ENCODE measurements at regions not wholly inside any gene's neighbourhood (a gene's known extent, or its start where the extent isn't known, plus 50 kb on each side); places are given as distances from the start of the nearest gene placed in this dataset.

GRCh38 chr11:112522536-112522935 lies 261.9 kb upstream of the PLET1 start:
- TF ChIP-seq SIN3A (IDR thresholded peaks at IDR 0.05; ENCODE audit: borderline replicate concordance, insufficient read depth, low read length) (no peak), TAF1 (IDR thresholded peaks at IDR 0.05; ENCODE audit: borderline replicate concordance, insufficient read depth, low read length) (no peak), REST (IDR thresholded peaks at IDR 0.05; ENCODE audit: insufficient read depth in 1 of 2, low read depth in 2 of 2, low read length in 2 of 2) (no peak), POLR2AphosphoS5 (IDR thresholded peaks at IDR 0.05; ENCODE audit: low read depth, low read length) (no peak), FOXP2 (optimal IDR thresholded peaks at IDR 0.05; ENCODE audit: borderline replicate concordance, extremely low read depth, extremely low read length, insufficient read depth) (no peak)

- TF ChIP-seq POLR2AphosphoS5 (IDR thresholded peaks at IDR 0.05; ENCODE audit: low read depth, low read length) (no peak), FOXP2 (optimal IDR thresholded peaks at IDR 0.05; ENCODE audit: borderline replicate concordance, extremely low read depth, extremely low read length, insufficient read depth) (no peak), SIN3A (IDR thresholded peaks at IDR 0.05; ENCODE audit: borderline replicate concordance, insufficient read depth, low read length) (no peak), REST (IDR thresholded peaks at IDR 0.05; ENCODE audit: insufficient read depth in 1 of 2, low read depth in 2 of 2, low read length in 2 of 2) (no peak), TAF1 (IDR thresholded peaks at IDR 0.05; ENCODE audit: borderline replicate concordance, insufficient read depth, low read length) (no peak)
Measured at GRCh38 chr11:112523031-112523430, 262.4 kb upstream of the PLET1 start.

- TF ChIP-seq TAF1 (IDR thresholded peaks at IDR 0.05; ENCODE audit: borderline replicate concordance, insufficient read depth, low read length) (no peak), REST (IDR thresholded peaks at IDR 0.05; ENCODE audit: insufficient read depth in 1 of 2, low read depth in 2 of 2, low read length in 2 of 2) (no peak), FOXP2 (optimal IDR thresholded peaks at IDR 0.05; ENCODE audit: borderline replicate concordance, extremely low read depth, extremely low read length, insufficient read depth) (no peak), POLR2AphosphoS5 (IDR thresholded peaks at IDR 0.05; ENCODE audit: low read depth, low read length) (no peak), SIN3A (IDR thresholded peaks at IDR 0.05; ENCODE audit: borderline replicate concordance, insufficient read depth, low read length) (no peak)
Measured at GRCh38 chr11:112523477-112523876, 262.8 kb upstream of the PLET1 start.

- TF ChIP-seq FOXP2 (optimal IDR thresholded peaks at IDR 0.05; ENCODE audit: borderline replicate concordance, extremely low read depth, extremely low read length, insufficient read depth) = no peak
- no peak for TF ChIP-seq POLR2AphosphoS5 (IDR thresholded peaks at IDR 0.05; ENCODE audit: low read depth, low read length)
- no peak for TF ChIP-seq SIN3A (IDR thresholded peaks at IDR 0.05; ENCODE audit: borderline replicate concordance, insufficient read depth, low read length)
- no peak for TF ChIP-seq REST (IDR thresholded peaks at IDR 0.05; ENCODE audit: insufficient read depth in 1 of 2, low read depth in 2 of 2, low read length in 2 of 2)
- no peak for TF ChIP-seq TAF1 (IDR thresholded peaks at IDR 0.05; ENCODE audit: borderline replicate concordance, insufficient read depth, low read length)
Measured at GRCh38 chr11:112523951-112524350, 263.3 kb upstream of the PLET1 start.

- no peak for TF ChIP-seq REST (IDR thresholded peaks at IDR 0.05; ENCODE audit: insufficient read depth in 1 of 2, low read depth in 2 of 2, low read length in 2 of 2)
- no peak for TF ChIP-seq TAF1 (IDR thresholded peaks at IDR 0.05; ENCODE audit: borderline replicate concordance, insufficient read depth, low read length)
Measured at GRCh38 chr11:112524798-112525197, 264.1 kb upstream of the PLET1 start.
